ENCODE measurements at regions not wholly inside any gene's neighbourhood (a gene's known extent, or its start where the extent isn't known, plus 50 kb on each side); places are given as distances from the start of the nearest gene placed in this dataset.

DNA sequence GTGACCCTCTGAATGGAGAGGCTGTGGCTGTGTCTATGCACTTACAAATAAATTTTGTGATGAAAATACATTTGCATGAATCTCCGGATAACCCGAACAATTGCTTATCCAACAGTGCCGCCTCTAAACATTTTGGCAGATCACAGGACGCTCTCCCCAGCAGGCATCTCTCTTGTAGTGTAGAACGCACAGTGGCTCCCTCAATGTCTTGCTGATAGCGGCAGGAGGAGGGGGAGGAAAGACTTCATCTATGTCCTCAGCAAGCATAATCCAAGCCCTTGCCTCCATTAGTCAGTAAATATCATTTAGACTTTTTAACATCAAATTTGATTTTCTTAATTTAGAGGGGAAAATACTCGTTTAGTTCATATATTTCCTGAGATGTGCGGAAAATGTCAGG is 318.1 kb upstream of the IGF1R start:
- TF ChIP-seq, protein P1, sequence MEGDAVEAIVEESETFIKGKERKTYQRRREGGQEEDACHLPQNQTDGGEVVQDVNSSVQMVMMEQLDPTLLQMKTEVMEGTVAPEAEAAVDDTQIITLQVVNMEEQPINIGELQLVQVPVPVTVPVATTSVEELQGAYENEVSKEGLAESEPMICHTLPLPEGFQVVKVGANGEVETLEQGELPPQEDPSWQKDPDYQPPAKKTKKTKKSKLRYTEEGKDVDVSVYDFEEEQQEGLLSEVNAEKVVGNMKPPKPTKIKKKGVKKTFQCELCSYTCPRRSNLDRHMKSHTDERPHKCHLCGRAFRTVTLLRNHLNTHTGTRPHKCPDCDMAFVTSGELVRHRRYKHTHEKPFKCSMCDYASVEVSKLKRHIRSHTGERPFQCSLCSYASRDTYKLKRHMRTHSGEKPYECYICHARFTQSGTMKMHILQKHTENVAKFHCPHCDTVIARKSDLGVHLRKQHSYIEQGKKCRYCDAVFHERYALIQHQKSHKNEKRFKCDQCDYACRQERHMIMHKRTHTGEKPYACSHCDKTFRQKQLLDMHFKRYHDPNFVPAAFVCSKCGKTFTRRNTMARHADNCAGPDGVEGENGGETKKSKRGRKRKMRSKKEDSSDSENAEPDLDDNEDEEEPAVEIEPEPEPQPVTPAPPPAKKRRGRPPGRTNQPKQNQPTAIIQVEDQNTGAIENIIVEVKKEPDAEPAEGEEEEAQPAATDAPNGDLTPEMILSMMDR (IDR thresholded peaks at IDR 0.05): no peak
- TF ChIP-seq POLR2A (IDR thresholded peaks at IDR 0.05): no peak

Data from gastroesophageal sphincter (tissue), 3 donors.